OCI-LY7 (cell line): ENCODE measurements at regions not wholly inside any gene's neighbourhood (a gene's known extent, or its start where the extent isn't known, plus 50 kb on each side); places are given as distances from the start of the nearest gene placed in this dataset.

Source experiments
- BruUV-seq: library from RNA; stranded (reverse); fragments of 400-500 nt; replicated peaks from 2 replicates; lab custom pipeline; 2021; lab: Mats Ljungman, UMichigan
- CTCF ChIA-PET: fragments of 300-600 bp; sonication (Branson Sonifier 250); formaldehyde crosslinking; loops from one replicate; lab custom pipeline; 2022; ENCODE audit warnings: antibody characterized with exemption; ENCODE audit not compliant: unreplicated experiment; lab: Charles Lee
- POLR2A ChIA-PET: fragments of 300-600 bp; sonication (Branson Sonifier 250); formaldehyde crosslinking; loops from one replicate; lab custom pipeline; 2022; ENCODE audit warnings: antibody characterized with exemption; lab: Charles Lee
- DNase-seq: peaks from one replicate; pipeline ENCODE4 v3.0.0-alpha.2; 2015; ENCODE audit warnings: low spot score
- H2AFZ ChIP-seq: fragments of 200-600 bp; sonication (generic), shearing (Covaris generic); 2 replicates; pipeline ENCODE4 v1.6.1; 2014; ENCODE audit warnings: mild to moderate bottlenecking, antibody characterized with exemption, low read length, moderate library complexity
- H3K27ac ChIP-seq: fragments of 200-600 bp; sonication (generic); 2 replicates; pipeline ENCODE4 v1.5.1; 2014; ENCODE audit warnings: mixed run types, low read depth, mild to moderate bottlenecking, moderate library complexity, low read length, inconsistent platforms; ENCODE audit not compliant: poor library complexity, severe bottlenecking
- H3K36me3 ChIP-seq: fragments of 200-600 bp; sonication (generic); 2 replicates; pipeline ENCODE4 v1.6.1; 2014; ENCODE audit warnings: mild to moderate bottlenecking, antibody characterized with exemption, low read length, moderate library complexity, mixed read lengths; ENCODE audit not compliant: insufficient read depth
- H3K4me1 ChIP-seq: fragments of 200-600 bp; sonication (generic); 2 replicates; pipeline ENCODE4 v1.5.1; 2014; ENCODE audit warnings: mild to moderate bottlenecking, low read length; ENCODE audit not compliant: insufficient read depth, poor library complexity, severe bottlenecking
- H3K4me2 ChIP-seq: fragments of 200-600 bp; sonication (generic); 2 replicates; pipeline ENCODE4 v1.6.1; 2014; ENCODE audit warnings: mild to moderate bottlenecking, low read length
- H3K4me3 ChIP-seq: fragments of 200-600 bp; sonication (generic); 2 replicates; pipeline ENCODE4 v1.5.1; 2014; ENCODE audit warnings: mild to moderate bottlenecking, low read depth, low read length; ENCODE audit not compliant: poor library complexity, severe bottlenecking
- H3K79me2 ChIP-seq: fragments of 200-600 bp; sonication (generic); 2 replicates; pipeline ENCODE4 v1.6.1; 2016; ENCODE audit warnings: low read depth, mild to moderate bottlenecking, low read length, moderate library complexity, mixed read lengths; ENCODE audit not compliant: insufficient read depth
- H3K9me2 ChIP-seq: fragments of 200-600 bp; sonication (generic); 2 replicates; pipeline ENCODE4 v1.6.1; 2016; ENCODE audit warnings: mild to moderate bottlenecking, low read length, mixed read lengths; ENCODE audit not compliant: insufficient read depth
- H3K9me3 ChIP-seq: fragments of 200-600 bp; sonication (generic); 2 replicates; pipeline ENCODE4 v1.6.1; 2014; ENCODE audit warnings: mild to moderate bottlenecking, mixed run types, low read length, mixed read lengths
- H4K20me1 ChIP-seq: fragments of 200-600 bp; sonication (generic); 2 replicates; pipeline ENCODE4 v1.6.1; 2014; ENCODE audit warnings: mild to moderate bottlenecking, antibody characterized with exemption, low read length, moderate library complexity, mixed read lengths; ENCODE audit not compliant: insufficient read depth
- EZH2phosphoT487 ChIP-seq: fragments of 200-600 bp; sonication (generic); IDR thresholded peaks from 2 replicates; pipeline ENCODE4 v1.6.1; 2018; ENCODE audit warnings: low read depth, borderline replicate concordance, mild to moderate bottlenecking, mixed run types, antibody characterized with exemption, low read length, moderate library complexity, mixed read lengths
- intact Hi-C: fragments of 100-400 bp; cut with micrococcal nuclease; formaldehyde crosslinking; loops from one replicate; pipeline ENCODE4 v1.10.0; 2022; ENCODE audit not compliant: unreplicated experiment
- TF ChIP-seq, protein P1 (sequence below): fragments of 200-600 bp; sonication (generic); conservative IDR thresholded peaks from 2 replicates; pipeline ENCODE4 v1.5.1; 2014; ENCODE audit warnings: mild to moderate bottlenecking, antibody characterized with exemption, low read length, moderate library complexity, mixed read lengths

DNA sequence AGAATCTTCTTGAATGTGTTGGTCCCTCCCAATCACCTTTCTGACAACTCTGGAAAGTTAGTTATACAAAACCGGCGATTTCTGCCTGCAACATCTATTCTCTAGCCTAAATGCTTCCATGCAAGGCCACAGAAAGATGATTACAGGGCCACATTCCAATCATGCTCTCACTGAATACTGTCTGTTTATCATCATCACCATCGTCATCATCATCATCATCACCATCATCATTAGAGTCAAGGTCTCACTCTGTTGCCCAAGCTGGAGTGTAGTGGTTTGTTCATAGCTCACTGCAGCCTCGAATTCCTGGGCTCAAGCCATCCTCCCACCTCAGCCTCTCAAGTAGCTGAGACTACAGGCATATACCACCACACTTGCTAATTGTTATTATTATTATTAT lies 521.2 kb upstream of the DAB1 start:
- no peak for DNase-seq
- Histone ChIP-seq H3K79me2 (no peaks in the 10 kb centered on the region), H3K4me3 (no peak overlapping the region), H3K36me3 (no peaks in the 10 kb centered on the region), H2AFZ (no peak overlapping the region), H4K20me1 (no peaks in the 10 kb centered on the region), H3K4me1 (no peaks in the 10 kb centered on the region), H3K27ac (no peak overlapping the region), H3K9me3 (no peaks in the 10 kb centered on the region), H3K9me2 (no peaks in the 10 kb centered on the region), H3K4me2 (no peak overlapping the region)
- intact Hi-C loops, result no loop called here
- no peak for TF ChIP-seq EZH2phosphoT487
- TF ChIP-seq, protein P1, sequence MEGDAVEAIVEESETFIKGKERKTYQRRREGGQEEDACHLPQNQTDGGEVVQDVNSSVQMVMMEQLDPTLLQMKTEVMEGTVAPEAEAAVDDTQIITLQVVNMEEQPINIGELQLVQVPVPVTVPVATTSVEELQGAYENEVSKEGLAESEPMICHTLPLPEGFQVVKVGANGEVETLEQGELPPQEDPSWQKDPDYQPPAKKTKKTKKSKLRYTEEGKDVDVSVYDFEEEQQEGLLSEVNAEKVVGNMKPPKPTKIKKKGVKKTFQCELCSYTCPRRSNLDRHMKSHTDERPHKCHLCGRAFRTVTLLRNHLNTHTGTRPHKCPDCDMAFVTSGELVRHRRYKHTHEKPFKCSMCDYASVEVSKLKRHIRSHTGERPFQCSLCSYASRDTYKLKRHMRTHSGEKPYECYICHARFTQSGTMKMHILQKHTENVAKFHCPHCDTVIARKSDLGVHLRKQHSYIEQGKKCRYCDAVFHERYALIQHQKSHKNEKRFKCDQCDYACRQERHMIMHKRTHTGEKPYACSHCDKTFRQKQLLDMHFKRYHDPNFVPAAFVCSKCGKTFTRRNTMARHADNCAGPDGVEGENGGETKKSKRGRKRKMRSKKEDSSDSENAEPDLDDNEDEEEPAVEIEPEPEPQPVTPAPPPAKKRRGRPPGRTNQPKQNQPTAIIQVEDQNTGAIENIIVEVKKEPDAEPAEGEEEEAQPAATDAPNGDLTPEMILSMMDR, result no peak
- ChIA-PET CTCF (no interaction called here), POLR2A (no interaction called here)
- no TSS peak for BruUV-seq

- intact Hi-C loops, result no loop called here
- no peak overlapping the region for H3K4me2 ChIP-seq
- no peaks in the 10 kb centered on the region for H3K9me3 ChIP-seq
- POLR2A ChIA-PET, result no interaction called here
- no peaks in the 10 kb centered on the region for H3K4me1 ChIP-seq
- H3K79me2 ChIP-seq, result no peaks in the 10 kb centered on the region
- DNase-seq, result no peak
- BruUV-seq, result no TSS peak
- no peak overlapping the region for H2AFZ ChIP-seq
- no peaks in the 10 kb centered on the region for H3K36me3 ChIP-seq
- H4K20me1 ChIP-seq, result no peaks in the 10 kb centered on the region
- CTCF ChIA-PET, result no interaction called here
- H3K9me2 ChIP-seq, result no peaks in the 10 kb centered on the region
- H3K27ac ChIP-seq, result no peak overlapping the region
- no peak overlapping the region for H3K4me3 ChIP-seq
- TF ChIP-seq, protein P1, result no peak
- no peak for TF ChIP-seq EZH2phosphoT487
These were observed 519.5 kb upstream of the DAB1 start for GRCh38 chr1:57943365-57943764.

DNA sequence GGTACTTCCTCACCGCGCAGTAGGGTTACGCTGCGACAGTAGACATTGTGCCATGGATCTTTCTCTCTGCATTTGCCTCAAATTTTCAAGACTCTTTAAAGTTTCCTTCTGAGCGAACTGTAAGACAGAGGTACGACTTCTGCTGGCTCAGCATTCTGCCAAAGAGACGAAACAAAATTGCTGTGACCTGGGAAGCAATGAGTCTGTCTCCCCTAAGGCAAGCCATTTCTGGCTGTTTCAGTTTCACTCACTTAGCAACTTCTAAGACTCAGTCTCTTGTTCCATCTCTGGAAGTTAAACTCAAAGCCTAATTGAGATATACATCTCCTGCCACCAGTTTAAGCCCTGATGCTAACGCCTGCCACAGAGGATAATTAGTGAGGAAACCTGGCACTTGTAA lies 510.9 kb upstream of the DAB1 start:
- Histone ChIP-seq H3K4me3 (no peak overlapping the region), H3K4me1 (no peaks in the 10 kb centered on the region), H3K9me3 (no peaks in the 10 kb centered on the region), H3K79me2 (no peaks in the 10 kb centered on the region), H3K4me2 (no peak overlapping the region), H2AFZ (no peak overlapping the region), H3K36me3 (no peaks in the 10 kb centered on the region), H4K20me1 (no peaks in the 10 kb centered on the region), H3K27ac (no peak overlapping the region), H3K9me2 (no peaks in the 10 kb centered on the region)
- BruUV-seq, result no TSS peak
- no peak for DNase-seq
- intact Hi-C loops, result no loop called here
- TF ChIP-seq EZH2phosphoT487, result no peak
- TF ChIP-seq, protein P1, result no peak
- ChIA-PET CTCF (no interaction called here), POLR2A (interaction anchor here (0.6 kb wide), 1 partner anchor 145 kb away, joined by 6 read pairs; no protein-coding TSS in a partner anchor)
